GM19463 (cell line): ENCODE measurements at regions not wholly inside any gene's neighbourhood (a gene's known extent, or its start where the extent isn't known, plus 50 kb on each side); places are given as distances from the start of the nearest gene placed in this dataset.

Experiments used
- ATAC-seq: cut with Tn5 transposase; IDR thresholded peaks from one replicate; pipeline ENCODE4 v1.9.1; 2021; ENCODE audit warnings: mild to moderate bottlenecking, moderate library complexity; ENCODE audit not compliant: unreplicated experiment

DNA sequence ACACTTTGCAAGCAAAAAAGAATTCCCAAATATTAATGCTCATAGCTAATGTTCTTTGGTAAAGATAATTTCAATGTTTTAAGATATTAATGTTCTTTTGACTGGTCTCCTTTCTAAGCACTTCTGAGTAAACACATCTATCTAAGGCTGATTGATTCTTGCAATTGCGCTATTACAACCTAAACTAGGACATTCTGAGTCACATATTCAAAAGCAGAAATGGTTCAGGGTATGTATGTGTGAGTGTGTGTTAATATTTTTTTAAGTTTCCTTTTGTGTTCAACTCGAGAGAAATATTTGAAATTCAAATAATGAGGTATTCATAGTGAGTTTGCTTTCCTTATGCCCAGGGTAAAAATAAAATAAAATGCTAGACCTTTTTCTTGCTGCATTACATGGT, 203.6 kb upstream of the GRIK3 start:
- ATAC-seq, result no peak

DNA sequence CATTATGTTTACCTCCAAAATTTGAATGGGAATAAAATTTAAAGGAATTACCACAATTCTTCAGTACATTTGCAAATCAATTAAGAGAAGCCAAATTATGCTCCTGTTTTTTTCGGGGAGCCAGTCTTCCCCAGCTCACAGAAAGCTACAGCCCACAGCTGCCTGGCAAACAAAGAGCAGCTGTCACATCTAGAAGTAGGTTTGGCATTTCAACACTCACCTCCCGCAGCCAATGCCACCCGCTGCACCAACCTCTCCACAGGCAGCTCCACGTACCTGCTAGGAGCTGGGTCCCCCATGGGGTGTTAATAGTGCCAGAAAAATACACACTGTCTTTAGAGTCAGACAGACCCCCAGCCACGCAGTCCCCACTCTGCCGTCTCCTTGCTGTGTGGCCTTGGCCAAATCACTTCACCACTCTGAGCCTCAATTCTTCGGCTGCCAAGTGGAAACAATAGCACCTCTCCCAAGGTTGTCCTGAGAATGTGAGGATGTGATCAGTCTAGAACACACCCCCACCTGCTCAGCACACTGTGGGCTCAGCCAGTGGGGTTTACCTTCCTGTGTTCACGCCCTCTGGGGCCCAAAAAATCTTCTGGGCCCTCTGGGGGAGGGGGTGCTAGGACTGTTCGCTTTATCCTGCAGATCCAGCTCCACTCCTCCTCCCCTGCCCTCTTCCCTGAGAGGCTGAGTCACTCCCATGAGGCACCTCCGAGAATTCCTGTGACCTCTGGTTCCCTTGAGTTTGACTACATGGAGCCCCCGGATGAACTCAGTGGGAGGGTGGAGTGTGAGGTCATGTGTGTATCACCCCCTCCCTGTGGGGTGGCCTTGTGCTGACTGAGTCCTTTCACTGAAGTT, 204.3 kb upstream of the GRIK3 start:
- ATAC-seq, result no peak

DNA sequence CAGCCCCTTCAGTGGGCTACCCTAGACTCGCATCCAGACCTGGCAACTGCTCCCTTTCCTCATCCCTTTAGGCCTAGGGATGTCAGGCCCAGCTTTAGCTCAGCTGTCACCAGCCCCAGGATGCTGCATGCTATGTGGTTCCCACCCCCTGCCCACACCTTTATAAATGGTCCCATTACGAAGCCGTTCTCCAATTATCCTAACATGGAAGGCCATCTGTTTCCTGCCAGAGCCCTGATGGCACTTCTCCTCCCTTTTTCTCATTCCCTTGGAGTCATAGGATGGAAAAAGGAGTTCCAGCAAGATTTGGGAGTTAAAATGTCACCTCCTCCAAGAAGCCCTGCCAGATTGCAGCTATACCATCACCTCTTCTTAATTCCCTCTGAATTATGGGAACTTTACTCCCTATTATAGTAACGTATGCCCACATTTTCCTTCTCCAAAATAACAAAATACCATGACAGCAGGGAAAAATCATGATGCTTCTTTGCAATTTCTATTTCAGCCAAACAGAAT, 205.0 kb upstream of the GRIK3 start:
- no peak for ATAC-seq

DNA sequence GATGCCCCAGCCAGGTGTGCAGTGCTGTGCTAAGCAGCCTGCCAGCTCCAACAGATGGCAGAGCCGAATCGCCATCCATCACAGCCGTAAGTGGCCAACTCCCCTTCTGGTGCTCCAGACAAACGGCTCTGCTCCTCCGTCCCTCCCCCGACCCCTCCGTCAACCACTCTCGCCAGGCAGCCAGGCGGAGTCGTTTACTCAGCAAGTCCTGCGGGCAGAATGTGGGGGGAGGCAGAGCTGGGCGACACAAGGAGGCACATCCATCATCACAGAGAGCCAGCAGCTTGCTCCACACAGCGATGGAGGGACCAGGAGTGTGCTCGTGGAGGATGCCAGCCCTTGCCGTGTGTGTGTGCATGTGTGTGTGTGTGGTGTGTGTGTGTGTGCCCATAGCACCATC, 206.6 kb upstream of the GRIK3 start:
- ATAC-seq, result no peak

DNA sequence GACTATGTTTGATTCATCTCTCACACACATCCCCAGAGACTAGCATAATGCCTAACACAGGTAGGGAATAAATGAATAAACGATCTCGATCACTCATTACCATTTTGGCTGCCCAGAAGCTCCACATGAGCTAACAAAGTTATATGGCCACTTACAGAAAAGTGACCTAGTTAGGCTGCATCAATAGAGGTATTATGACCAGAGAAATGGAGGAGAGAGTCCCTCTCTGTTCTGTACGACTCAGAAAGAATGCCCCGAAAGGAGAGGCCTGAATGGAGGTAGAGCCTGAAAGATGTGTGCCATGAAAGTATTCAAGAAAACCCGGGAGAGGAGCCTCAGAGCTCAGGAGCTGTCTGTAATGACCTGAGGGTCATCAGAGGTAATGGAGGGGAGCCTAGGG, 208.2 kb upstream of the GRIK3 start:
- no peak for ATAC-seq

DNA sequence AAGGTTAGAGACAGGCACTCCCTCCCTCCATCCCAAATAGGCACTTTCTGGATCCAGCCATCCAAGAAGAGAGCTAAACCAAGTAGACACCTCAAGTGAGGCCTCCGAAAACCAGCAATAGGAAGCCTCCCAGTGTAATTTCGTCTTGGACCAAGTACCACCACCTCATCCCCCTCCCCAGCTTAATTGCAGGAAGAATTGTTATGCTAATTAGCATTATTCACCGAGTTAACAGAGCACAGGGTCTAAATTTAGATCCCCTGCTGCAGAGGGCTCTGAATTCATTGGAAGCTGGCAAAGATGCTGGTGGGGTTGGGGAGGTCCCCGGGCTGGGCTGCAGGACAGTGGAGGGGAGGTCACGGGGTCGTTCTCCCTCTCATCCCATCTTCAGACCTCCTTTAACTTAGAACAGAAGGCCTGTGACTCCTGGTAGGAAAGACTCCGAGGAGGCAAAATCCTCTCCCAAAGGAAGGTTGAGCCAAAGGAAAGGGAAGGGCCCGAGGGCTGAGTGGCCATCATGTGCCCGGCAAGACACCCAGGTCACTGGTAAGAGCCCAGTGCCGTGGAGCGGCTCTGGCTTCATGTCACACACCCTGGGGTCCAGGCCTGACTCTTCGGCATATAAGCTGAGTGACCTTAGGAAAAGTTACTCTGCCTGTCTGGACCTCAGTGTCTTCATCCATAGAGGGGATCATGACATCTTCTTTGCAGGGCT, 209.2 kb upstream of the GRIK3 start:
- no peak for ATAC-seq

DNA sequence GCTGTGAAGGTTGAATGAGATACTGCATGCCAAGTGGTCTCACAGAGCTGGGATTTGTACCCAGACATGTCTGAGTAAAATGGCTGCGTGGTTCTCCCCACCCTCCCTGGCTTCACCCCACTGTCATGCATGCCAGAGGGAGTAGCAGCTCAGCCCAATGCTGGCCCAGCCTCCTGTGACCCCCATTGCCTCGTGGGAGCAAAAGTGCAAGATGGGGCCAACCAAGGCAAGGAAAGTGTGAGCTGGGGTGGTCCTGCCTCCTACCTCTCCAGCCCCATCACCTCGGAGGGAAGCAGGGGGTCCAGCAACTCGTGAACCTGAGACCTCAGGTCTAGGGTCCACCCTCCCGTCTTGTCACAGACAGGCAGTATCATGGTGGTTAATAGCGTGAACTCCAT, 209.8 kb upstream of the GRIK3 start:
- no peak for ATAC-seq

DNA sequence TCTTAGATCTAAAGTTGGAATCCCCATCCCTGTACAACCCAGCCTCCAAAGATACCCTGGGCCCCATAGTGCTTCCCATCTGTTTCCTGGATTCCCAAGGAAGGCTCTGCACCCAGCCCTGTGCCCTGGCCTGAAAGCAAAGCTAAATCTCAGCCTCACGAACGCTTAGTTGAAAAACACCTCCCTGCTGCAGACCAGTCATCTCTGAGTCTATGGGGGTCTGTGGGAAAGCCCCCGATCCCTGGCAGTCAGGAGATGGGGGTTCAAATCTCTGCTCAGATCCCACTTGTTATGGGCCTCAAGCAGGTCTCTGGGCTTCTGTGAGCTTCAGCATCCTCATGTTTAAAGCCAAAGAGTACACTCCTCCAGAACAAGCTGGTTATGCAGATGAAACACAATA, 210.5 kb upstream of the GRIK3 start:
- no peak for ATAC-seq

DNA sequence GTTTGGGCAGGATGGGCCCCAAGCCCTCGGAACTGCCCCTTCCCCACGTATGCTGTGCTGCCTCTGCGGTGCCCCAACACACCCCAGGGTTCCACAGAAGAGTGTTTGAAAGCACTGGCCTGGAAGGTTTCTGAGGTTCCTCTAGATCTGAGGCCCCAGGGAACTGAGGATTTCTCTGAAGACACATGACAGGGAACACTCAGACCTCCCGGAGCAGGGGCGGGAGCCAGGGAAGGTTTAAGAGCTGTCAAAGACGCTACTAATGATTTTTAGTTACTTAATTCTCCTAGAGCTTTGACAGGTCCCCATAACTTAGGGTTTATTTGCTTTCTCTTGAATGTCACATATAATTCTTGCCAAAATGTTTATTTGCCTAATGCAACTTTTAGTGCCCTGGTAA, 212.3 kb upstream of the GRIK3 start:
- no peak for ATAC-seq

DNA sequence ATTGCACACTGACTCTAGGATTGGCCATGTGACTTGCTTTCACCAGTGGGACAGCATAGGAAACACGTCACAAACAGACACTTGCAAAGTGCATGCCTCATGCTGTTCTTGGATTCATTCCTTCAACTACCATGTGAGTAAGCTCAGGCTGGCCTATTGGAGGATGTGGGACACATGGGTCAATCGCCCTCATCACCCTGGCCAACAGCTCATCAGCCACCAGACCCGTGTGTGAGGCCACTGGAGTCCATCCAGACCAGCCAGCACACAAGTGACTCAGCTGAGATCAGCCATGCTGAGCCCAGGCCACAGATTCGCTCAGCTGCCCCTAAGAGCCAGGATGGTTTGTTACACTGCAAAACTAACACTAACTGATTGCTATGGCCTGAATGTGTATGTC, 216.1 kb upstream of the GRIK3 start:
- no peak for ATAC-seq

DNA sequence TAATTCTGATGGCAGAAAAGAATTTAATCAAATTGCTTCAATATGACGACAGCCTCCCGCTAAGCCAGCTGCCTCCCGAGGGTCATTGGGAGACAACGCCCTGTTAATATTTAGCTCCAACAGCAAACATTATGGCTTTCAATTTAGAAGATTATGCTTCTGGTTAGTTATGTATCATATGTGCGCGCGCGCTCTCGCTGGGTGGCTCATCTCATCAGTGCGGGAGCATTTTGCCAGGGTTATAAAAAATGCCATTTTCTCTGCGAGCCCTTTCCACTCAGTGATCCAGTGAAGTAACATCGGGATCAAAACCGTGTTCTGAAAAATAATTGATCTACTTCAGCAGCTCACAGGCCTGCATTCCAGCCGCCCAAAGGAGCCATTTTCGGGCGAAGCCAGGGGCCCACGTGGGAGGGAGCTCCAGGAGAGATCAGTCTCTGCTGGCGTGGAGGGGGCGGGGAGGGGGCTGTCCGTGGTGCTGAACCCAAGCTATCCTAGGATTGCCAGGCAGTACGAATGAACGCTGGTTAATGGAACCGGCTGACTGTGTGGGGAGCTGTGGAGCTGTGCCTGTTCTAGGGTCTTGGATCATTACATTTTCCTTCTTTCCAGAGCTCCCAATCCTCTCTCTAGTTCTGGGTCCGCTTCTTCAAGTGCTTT, 219.1 kb upstream of the ZC3H12A start:
- no peak for ATAC-seq

DNA sequence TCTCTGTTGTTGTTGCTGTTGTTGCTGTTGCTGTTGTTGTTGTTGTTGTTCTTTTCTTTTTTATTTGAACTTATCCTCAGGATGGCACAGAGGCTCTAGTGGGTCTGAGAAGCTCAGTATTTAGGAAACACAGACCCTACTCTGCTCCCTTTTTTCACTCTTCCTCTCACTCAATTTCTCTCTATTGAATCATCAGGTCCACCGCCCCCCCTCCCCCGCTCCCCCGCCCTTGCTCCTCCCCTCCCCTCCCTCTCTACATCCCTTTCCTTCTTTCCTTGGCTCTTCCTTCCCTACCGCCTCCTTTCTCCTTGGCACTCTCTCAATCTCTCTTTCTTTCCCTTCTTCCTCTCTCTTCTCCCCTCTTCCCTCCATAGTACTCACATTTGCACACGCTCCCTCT, 218.5 kb upstream of the ZC3H12A start:
- no peak for ATAC-seq

DNA sequence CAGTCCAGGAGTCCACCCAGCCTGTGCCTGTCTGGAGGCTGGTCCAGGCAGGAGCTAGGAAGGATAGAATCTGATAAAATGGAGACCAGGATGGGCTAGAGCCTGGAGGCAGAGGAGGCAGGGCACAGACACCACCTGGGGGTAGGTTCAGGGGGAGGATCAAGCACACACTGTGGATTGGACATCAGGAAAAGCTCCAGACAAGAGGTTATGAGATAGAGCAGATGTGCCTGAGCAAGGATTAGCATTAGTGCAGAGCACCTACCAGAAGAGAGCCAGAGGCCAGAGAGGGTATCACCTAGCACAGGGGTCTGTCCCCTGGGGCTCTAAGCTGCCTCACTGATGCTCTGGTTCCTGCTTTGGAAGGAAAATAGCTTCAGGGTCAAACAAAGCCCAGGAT, 216.7 kb upstream of the ZC3H12A start:
- ATAC-seq, result no peak

DNA sequence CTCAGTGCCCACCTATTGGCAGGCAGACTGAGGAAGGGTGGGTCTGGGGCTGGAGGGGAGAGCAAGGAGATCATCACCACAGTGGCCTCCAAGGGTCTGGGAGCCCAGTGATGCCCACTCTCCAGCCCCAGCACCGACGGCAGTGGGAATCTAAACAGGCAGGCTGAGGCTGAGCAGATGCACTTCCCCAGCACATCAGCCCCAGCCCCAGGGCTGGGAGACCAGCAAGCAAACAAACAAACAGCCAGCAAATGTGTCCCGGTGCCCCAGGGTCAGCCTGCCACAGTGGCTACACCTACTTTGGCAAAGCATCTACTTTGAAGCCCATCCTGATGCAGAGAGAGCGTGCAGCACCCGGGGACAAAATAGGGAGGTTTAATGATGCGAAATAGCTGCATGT, 216.3 kb upstream of the ZC3H12A start:
- ATAC-seq, result no peak

DNA sequence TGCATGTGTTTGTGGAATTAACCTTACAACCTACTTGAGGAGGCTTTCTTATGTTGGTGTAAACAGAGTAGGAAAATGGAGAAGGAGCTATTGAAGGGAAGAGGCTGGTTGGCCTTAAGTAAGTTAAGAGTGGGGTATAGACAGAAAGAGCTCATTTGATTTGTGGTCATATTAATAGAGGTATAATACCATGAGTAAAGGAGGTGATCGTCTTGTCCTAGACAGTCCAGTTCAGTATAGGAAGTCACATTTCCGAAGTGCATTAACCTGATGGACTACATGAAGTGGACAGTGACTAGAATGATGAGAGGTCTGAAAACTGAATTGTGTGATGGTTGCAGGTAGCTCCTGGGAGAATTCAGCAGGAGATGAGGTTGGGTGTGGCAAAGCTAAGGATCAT, 215.4 kb upstream of the ZC3H12A start:
- no peak for ATAC-seq

DNA sequence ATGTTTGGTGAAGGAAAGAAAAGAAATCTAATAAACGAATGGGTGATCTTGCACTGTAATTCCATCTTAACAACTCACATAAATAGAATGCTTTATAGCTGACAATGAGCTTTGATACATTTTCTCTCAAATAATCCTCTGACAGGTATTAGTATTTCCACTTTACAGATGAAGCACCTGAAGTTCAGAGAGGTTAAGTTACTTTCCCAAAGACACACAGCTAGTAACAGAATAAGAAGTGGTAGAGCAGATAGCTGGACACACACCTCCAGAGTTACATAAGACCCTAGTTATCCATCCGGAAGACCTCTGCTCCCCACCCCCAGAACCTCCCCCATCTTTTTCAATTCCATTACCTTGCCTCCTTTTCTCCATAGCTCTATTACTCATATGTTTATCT, 213.3 kb upstream of the ZC3H12A start:
- ATAC-seq, result no peak

DNA sequence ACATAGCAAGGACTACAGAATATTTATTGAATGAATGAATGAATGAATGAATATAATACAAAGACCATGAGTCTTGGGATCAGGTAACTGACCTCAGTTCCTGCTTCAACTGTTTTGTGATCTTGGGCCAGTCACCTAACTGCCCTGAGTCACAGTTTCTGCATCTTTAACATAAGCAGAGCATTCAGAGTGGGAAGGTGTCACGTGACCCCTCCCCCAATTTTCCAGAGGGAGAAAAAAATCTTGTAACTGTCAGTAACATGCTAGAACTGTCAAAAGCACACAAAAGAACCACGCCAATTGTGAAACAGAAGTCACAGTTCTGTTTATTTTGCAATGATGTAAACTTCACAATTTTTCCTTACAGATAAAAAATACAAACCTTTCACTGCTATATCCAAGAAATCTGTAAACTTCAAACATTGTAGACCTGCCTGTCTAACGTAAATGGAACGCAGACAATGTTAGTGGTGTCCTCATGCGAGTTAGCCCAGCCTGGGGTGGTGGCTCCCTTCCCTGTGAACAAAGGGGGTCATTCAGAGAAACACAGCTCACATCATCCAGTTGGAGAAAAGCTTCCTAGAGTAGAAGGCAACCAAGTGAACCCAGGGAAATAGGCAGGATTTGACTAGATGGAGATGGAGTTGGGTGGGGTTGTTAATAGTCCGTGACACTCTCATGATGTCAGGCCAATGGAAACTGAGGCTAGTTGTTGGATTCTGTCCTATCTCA, 211.8 kb upstream of the ZC3H12A start:
- no peak for ATAC-seq

DNA sequence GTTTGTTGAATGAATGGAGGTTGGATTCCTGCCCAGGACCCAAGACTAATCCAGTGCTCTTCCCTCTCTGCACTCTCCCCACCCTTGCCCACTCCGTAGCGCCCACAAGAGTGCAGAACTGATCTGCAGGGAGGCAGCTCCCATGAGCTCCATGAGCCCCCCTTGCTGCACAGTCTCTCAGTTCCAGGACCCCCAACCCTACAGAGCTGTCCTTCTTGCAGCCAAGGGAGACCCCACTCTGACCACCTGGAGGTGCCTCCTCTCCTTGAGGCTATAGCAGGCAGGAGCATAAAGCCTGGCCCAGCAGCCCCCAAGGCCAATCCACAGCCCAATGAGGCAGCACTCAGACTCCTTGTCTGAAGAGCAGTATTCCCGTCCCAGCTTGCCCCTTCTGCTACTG, 209.2 kb upstream of the ZC3H12A start:
- no peak for ATAC-seq

DNA sequence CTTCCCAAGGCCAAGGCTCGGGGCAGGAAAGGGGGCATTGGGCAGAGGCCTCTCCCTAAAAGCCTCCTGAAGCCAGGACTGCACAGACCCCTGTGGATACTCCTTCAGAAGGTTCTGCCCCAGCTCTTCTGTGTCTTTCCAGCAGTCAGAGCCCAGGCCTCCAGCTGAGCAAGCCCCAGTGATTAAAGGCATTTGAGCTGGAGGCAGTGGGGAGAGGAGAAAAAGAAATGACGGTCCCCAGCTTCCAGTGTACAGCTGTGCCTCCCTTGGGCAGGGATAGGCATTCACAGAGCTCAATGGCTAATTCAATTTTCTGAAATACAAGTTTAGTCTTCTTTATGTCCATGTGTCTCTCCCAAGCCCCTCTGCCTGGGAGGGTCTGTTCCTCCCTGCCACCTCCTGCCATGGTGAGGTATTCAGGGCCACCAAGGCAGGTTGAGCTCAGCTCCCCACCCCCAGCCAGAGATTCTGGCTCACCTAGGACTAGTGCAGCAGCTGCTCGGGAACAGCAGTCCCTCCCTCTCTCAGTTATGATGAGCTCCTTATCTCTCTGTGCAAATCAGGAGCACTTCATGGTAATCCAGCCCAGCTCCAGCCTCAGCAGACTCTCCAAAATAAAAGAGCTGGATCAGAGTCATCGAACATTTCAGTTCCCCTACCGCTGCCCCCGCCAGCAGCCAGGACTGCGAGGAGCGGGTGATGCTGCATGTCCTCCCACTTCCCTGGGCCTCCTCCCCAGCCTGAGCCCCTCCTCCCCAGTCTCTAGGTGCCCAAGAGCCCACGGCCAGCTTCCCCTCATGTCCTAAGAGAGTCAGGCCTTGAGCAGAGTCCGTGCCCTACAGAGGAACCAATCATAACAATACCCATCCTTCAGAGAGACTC, 208.4 kb upstream of the ZC3H12A start:
- ATAC-seq, result no peak
